GM19328 (cell line): ENCODE measurements at regions not wholly inside any gene's neighbourhood (a gene's known extent, or its start where the extent isn't known, plus 50 kb on each side); places are given as distances from the start of the nearest gene placed in this dataset.
"Not testable (repeated sequence)": the region's sequence is repeated elsewhere in the genome, so short reads cannot be mapped to it uniquely, and the experiment has no call there.

Source experiments
- ATAC-seq: cut with Tn5 transposase; IDR thresholded peaks from one replicate; pipeline ENCODE4 v1.9.1; 2021; ENCODE audit warnings: mild to moderate bottlenecking, moderate library complexity; ENCODE audit not compliant: unreplicated experiment

- ATAC-seq: no peak
Observed at GRCh38 chr6:102848210-102848609, 1454.7 kb downstream of the GRIK2 start.

GRCh38 chr6:102841060-102841459 is 1447.6 kb downstream of the GRIK2 start:
- no peak for ATAC-seq

- ATAC-seq: no peak
Observed at GRCh38 chr6:102832021-102832420, 1438.5 kb downstream of the GRIK2 start.

GRCh38 chr6:102820098-102820497 is 1426.6 kb downstream of the GRIK2 start:
- no peak for ATAC-seq

GRCh38 chr6:102815207-102815606 is 1421.7 kb downstream of the GRIK2 start:
- ATAC-seq: no peak

GRCh38 chr6:102813489-102814275 is 1420.2 kb downstream of the GRIK2 start:
- no peak for ATAC-seq

GRCh38 chr6:102812242-102812641 is 1418.7 kb downstream of the GRIK2 start:
- ATAC-seq: no peak

- ATAC-seq: not testable (repeated sequence)
Observed at GRCh38 chr6:102808944-102809505, 1415.5 kb downstream of the GRIK2 start.

GRCh38 chr6:102799051-102799450 is 1405.5 kb downstream of the GRIK2 start:
- no peak for ATAC-seq

- no peak for ATAC-seq
Observed at GRCh38 chr6:102798636-102799035, 1405.1 kb downstream of the GRIK2 start.

- no peak for ATAC-seq
Observed at GRCh38 chr6:102793752-102794151, 1400.2 kb downstream of the GRIK2 start.

- no peak for ATAC-seq
Observed at GRCh38 chr6:102774326-102774725, 1380.8 kb downstream of the GRIK2 start.

- no peak for ATAC-seq
Observed at GRCh38 chr6:102773636-102774035, 1380.1 kb downstream of the GRIK2 start.

- no peak for ATAC-seq
Observed at GRCh38 chr6:102766963-102767362, 1373.5 kb downstream of the GRIK2 start.

- ATAC-seq: no peak
Observed at GRCh38 chr6:102764317-102764716, 1370.8 kb downstream of the GRIK2 start.

GRCh38 chr6:102763891-102764290 is 1370.4 kb downstream of the GRIK2 start:
- no peak for ATAC-seq

- no peak for ATAC-seq
Observed at GRCh38 chr6:102761872-102762271, 1368.4 kb downstream of the GRIK2 start.

- no peak for ATAC-seq
Observed at GRCh38 chr6:102759415-102759814, 1365.9 kb downstream of the GRIK2 start.

- not testable (repeated sequence) for ATAC-seq
Observed at GRCh38 chr6:102758536-102758935, 1365.0 kb downstream of the GRIK2 start.

- no peak for ATAC-seq
Observed at GRCh38 chr6:102749210-102749971, 1355.9 kb downstream of the GRIK2 start.

GRCh38 chr6:102746941-102747340 is 1353.4 kb downstream of the GRIK2 start:
- ATAC-seq: no peak
